Activated T-helper 2 cell treated with anti-CD3 and anti-CD28 coated beads, Interferon-gamma antibody, Interleukin-2, Interleukin-4, amounts not matched to agents 10 μg/mL and 5 μg/mL and 100 μg/mL, durations not matched to agents 14 hours and 24 hours and 36 hours (primary cell): ENCODE measurements at regions not wholly inside any gene's neighbourhood (a gene's known extent, or its start where the extent isn't known, plus 50 kb on each side); places are given as distances from the start of the nearest gene placed in this dataset.

Experiments used
- DNase-seq: peaks from one replicate; pipeline ENCODE4 v3.0.0; 2021; ENCODE audit warnings: low spot score
- H3K27ac Mint-ChIP-seq: one replicate; pipeline ENCODE4 v1.8.0; 2021; ENCODE audit warnings: mixed read lengths
- H3K27me3 Mint-ChIP-seq: one replicate; pipeline ENCODE4 v1.8.0; 2021; ENCODE audit warnings: low read depth, mixed read lengths
- H3K36me3 Mint-ChIP-seq: one replicate; pipeline ENCODE4 v1.8.0; 2021; ENCODE audit warnings: low read depth, mixed read lengths
- H3K4me1 Mint-ChIP-seq: one replicate; pipeline ENCODE4 v1.8.0; 2021; ENCODE audit warnings: low read depth, mixed read lengths
- H3K4me3 Mint-ChIP-seq: one replicate; pipeline ENCODE4 v1.8.0; 2021; ENCODE audit warnings: low read depth, mild to moderate bottlenecking, moderate library complexity, mixed read lengths
- H3K9me3 Mint-ChIP-seq: one replicate; pipeline ENCODE4 v1.8.0; 2021; ENCODE audit warnings: mixed read lengths
- intact Hi-C: fragments of 100-400 bp; cut with micrococcal nuclease; formaldehyde crosslinking; loops from one replicate; pipeline ENCODE4 v1.15.1; 2023

GRCh38 chr2:128750328-128751165 lies 431.9 kb upstream of the HS6ST1 start:
- intact Hi-C loops: no loop called here
- no peaks in the 10 kb centered on the region for H3K36me3 Mint-ChIP-seq
- no peak overlapping the region for H3K27ac Mint-ChIP-seq
- H3K4me3 Mint-ChIP-seq: no peak overlapping the region
- no peaks in the 10 kb centered on the region for H3K9me3 Mint-ChIP-seq
- H3K27me3 Mint-ChIP-seq: peaks cover 24% of the 10 kb centered on the region
- DNase-seq: no peak
- H3K4me1 Mint-ChIP-seq: peaks cover 16% of the 10 kb centered on the region

GRCh38 chr2:128751746-128752145 lies 433.1 kb upstream of the HS6ST1 start:
- no peaks in the 10 kb centered on the region for H3K36me3 Mint-ChIP-seq
- no peak overlapping the region for H3K4me3 Mint-ChIP-seq
- DNase-seq: no peak
- intact Hi-C loops: no loop called here
- H3K4me1 Mint-ChIP-seq: peaks cover 16% of the 10 kb centered on the region
- H3K9me3 Mint-ChIP-seq: no peaks in the 10 kb centered on the region
- no peak overlapping the region for H3K27ac Mint-ChIP-seq
- H3K27me3 Mint-ChIP-seq: peaks cover 27% of the 10 kb centered on the region

DNA sequence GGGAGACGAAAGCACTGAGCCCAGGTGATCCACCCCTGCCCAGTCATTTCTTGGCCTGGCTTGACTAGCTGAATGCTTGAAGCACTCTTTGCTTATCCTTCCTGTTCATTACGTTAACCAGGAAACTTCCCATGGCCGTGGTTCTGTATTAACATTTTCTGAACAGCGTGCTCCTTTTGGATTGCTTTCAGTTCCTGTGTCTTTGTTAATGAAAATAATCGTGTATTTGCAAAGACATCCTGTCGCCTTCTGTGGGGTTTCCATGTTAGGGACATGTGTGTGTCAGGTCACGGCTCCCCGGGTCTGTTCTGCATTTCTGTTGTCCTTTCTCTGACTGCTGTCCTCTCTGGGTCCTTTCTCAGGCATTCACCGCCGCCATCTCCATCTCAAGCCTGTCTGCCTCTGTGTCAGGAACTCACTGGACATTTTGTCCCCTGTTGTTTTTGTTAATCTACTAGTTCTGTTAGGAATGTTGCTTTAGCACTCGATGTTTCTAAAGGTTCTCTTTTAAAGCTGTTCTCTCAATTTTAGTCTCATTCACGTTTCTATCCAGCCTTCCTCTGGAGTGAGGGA lies 434.1 kb upstream of the HS6ST1 start:
- no peak for DNase-seq
- Mint-ChIP-seq H3K36me3 (no peaks in the 10 kb centered on the region), H3K27me3 (peaks cover 27% of the 10 kb centered on the region), H3K4me1 (peaks cover 16% of the 10 kb centered on the region), H3K9me3 (no peaks in the 10 kb centered on the region), H3K4me3 (no peak overlapping the region), H3K27ac (no peak overlapping the region)
- intact Hi-C loops: no loop called here

DNA sequence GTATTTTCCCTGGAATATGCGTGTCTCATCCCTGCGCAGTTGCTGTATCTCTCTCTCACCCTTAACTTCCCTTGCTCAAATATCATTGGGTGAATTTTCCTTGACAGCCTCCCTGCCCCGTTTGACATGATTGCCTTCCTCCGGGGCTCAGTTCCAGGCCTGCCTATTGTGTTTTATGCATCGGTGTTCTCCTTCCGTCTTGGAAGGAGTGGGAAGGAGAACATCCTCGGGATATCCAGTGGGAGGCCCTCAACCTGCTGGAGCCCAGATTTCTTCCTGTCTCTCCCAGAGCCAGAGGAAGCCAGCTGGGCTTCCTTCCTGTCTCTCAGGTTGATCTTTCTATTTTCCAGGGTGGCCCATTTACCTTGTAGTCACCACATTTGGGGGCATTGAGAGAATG lies 434.7 kb upstream of the HS6ST1 start:
- intact Hi-C loops: no loop called here
- Mint-ChIP-seq H3K4me1 (peaks cover 16% of the 10 kb centered on the region), H3K27me3 (peaks cover 24% of the 10 kb centered on the region), H3K9me3 (no peaks in the 10 kb centered on the region), H3K4me3 (no peak overlapping the region), H3K36me3 (no peaks in the 10 kb centered on the region), H3K27ac (no peak overlapping the region)
- no peak for DNase-seq

GRCh38 chr2:128753800-128754199 lies 435.1 kb upstream of the HS6ST1 start:
- Mint-ChIP-seq H3K4me3 (no peak overlapping the region), H3K27ac (no peak overlapping the region), H3K4me1 (peaks cover 16% of the 10 kb centered on the region), H3K36me3 (no peaks in the 10 kb centered on the region), H3K27me3 (peaks cover 24% of the 10 kb centered on the region), H3K9me3 (no peaks in the 10 kb centered on the region)
- intact Hi-C loops: loop anchor here (2.0 kb wide), 1 partner anchor 17 kb away; no protein-coding TSS in a partner anchor
- DNase-seq: no peak

GRCh38 chr2:128754246-128754724 lies 435.6 kb upstream of the HS6ST1 start:
- H3K4me1 Mint-ChIP-seq: peaks cover 16% of the 10 kb centered on the region
- peaks cover 24% of the 10 kb centered on the region for H3K27me3 Mint-ChIP-seq
- intact Hi-C loops: loop anchor here (2.0 kb wide), 1 partner anchor 17 kb away; no protein-coding TSS in a partner anchor
- peak; percentile 33 for DNase-seq
- no peaks in the 10 kb centered on the region for H3K36me3 Mint-ChIP-seq
- no peak overlapping the region for H3K27ac Mint-ChIP-seq
- H3K9me3 Mint-ChIP-seq: no peaks in the 10 kb centered on the region
- H3K4me3 Mint-ChIP-seq: no peak overlapping the region

DNA sequence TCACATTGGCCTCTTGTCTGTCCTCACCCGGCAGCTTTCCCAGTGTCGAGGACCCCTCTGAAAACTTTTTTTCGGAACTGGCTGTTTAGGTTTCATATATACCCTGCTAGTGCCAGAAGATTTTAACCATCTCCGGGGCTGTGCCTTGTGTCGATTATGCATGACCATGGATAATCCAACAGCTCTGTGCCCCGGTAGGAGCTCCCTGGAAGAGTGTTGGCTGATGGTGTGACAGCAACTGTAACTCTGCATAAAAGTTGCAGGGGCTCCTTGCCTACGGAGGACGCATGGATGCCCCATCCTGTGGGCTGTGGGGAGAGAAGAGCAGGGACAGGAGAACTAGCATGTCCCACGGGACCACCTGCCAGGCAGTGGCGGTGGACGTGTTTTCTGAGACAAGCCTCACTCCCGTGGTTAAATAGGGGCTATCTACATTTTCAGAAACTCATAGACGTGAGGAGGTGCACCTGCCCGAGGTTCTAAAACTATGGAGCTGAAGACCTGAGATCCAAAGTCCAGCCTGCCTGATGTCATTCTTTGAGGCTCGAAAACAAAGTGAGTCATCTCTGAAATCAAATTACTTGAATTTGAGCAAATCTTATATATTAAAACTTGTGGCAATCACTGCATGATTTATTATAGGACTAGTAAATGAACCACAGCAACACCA lies 437.2 kb upstream of the HS6ST1 start:
- Mint-ChIP-seq H3K36me3 (no peaks in the 10 kb centered on the region), H3K27me3 (peaks cover 24% of the 10 kb centered on the region), H3K9me3 (no peaks in the 10 kb centered on the region), H3K27ac (no peak overlapping the region), H3K4me3 (no peak overlapping the region), H3K4me1 (peaks cover 16% of the 10 kb centered on the region)
- intact Hi-C loops: loop anchor here (2.0 kb wide), 1 partner anchor 19 kb away; no protein-coding TSS in a partner anchor
- no peak for DNase-seq

- H3K27ac Mint-ChIP-seq: no peak overlapping the region
- DNase-seq: no peak
- intact Hi-C loops: no loop called here
- H3K9me3 Mint-ChIP-seq: no peaks in the 10 kb centered on the region
- no peak overlapping the region for H3K4me3 Mint-ChIP-seq
- H3K4me1 Mint-ChIP-seq: peaks cover 16% of the 10 kb centered on the region
- no peaks in the 10 kb centered on the region for H3K36me3 Mint-ChIP-seq
- peaks cover 24% of the 10 kb centered on the region for H3K27me3 Mint-ChIP-seq
Measured at GRCh38 chr2:128756365-128756717, 437.7 kb upstream of the HS6ST1 start.

DNA sequence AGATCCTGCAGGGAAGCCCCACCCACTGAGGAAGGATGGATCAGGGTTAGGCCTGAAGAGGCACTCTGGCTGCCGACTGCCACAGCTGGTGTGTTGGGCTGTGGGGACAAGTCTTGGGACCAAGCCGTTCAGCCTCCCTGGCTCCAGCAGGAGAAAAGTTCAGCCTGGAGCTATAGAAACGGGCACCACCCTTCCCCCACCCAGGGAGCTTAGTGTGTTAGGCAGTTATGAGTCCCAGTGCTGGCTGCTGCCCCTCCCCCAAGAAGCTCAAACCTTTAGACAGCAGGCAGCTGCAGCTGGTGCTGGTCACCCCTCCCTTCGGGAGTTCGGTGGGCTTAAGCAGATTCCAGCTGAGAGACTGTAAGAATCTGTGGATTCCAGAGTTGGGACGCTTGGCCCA lies 447.1 kb upstream of the HS6ST1 start:
- Mint-ChIP-seq H3K27me3 (peaks cover 5% of the 10 kb centered on the region), H3K36me3 (no peaks in the 10 kb centered on the region), H3K4me3 (no peak overlapping the region), H3K9me3 (peaks cover 15% of the 10 kb centered on the region), H3K27ac (no peak overlapping the region), H3K4me1 (no peaks in the 10 kb centered on the region)
- intact Hi-C loops: no loop called here
- no peak for DNase-seq

DNA sequence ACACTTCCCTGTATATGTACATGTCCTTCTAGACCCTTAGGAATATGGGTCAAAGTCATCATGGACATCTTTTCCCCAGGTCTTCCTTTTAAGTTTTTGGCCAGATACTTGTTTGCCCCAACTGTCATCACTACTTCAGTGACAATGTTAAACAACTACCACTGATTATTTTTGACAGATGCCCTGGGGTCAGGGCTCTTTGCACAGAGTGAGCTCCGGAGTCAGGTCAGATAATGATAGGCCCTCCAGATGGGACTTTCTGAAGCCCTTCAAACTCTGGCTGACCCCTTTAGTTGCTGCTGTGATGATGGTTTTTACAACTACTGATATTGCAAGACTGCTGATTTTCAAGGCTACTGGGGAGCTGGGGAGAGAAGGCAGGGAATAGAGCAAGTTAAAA lies 449.4 kb upstream of the HS6ST1 start:
- Mint-ChIP-seq H3K27me3 (peaks cover 5% of the 10 kb centered on the region), H3K4me1 (no peaks in the 10 kb centered on the region), H3K9me3 (peaks cover 10% of the 10 kb centered on the region), H3K36me3 (no peaks in the 10 kb centered on the region), H3K27ac (no peak overlapping the region), H3K4me3 (no peak overlapping the region)
- intact Hi-C loops: no loop called here
- no peak for DNase-seq

DNA sequence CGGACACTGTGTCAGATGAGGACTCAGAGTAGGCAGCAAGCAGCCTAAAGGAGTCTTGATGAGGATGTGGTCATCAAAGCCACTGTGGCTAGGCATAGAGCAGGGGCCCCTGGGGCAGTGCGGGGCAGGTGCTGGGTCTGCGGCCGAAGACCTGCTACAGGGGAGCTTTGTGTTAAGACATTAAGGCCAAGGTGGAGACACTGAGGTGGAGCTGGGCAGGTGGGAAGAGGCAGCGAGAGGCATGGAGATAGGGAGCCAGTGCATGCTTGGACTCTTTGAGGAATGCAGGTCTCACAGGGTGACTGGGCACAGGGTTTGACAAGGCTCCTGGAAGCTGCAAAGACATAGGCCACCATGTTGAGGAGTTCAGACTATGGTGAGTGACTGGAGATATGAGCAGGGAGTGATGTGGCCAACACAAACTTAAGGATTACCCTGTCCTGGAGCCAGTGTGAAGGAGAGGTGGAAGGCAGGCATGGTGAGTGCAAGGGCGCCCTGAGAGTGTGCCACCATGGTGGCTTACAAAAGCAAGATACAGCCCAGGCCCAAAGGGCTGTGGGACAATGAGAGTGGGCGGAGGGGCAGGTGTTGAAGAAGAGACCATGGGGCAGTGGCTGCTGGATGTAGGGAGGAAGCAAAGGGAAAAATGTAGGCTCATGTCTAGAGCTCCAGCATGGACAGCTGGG lies 450.9 kb upstream of the HS6ST1 start:
- no peak for DNase-seq
- no peak overlapping the region for H3K27ac Mint-ChIP-seq
- intact Hi-C loops: no loop called here
- H3K27me3 Mint-ChIP-seq: peaks cover 4% of the 10 kb centered on the region
- H3K9me3 Mint-ChIP-seq: no peaks in the 10 kb centered on the region
- no peak overlapping the region for H3K4me3 Mint-ChIP-seq
- no peaks in the 10 kb centered on the region for H3K4me1 Mint-ChIP-seq
- no peaks in the 10 kb centered on the region for H3K36me3 Mint-ChIP-seq

DNA sequence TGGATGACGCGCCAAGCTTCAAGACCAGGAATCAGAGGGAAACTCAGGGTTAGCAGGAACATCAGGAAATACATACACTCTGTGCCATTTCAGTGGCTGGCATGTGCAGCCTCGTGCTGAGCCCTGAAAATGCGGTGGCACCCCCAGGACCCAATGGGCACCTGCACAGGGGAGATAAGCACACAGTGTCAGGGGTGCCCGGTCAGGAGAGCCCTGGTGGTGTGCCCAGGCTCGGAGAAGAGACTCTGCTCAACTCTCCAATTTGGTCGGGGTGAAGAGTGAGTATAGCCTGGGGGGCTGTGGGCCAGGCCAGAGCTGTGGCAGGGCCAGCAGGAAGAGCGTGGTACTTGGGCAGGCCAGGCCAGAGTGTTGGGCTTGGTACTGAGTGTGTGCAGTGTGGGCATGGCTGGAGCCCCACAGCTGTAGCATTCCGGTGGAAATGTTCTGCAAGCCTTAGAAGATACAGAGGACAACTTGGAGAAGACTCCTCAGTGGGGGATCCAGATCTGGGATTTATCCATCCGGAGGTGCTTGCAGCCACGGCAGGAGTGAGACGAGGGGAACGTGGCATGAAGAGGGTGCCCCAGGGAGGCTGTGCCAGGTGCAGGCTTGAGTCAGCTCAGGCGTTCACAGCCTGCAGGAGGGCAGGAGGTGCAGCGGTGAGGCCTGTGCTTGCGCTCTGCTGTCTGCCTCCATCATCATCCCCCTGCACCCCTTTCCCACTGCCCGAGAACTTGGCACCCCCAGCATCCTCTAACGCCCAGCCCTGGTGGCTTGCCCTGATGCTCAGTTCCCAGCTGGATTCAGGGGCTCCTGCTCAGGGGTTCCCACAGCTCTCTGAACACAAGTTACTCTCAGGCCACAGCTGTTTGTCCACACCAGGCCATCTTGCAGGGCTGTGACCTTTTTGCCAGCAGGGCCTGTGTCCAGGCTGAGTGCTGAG lies 451.7 kb upstream of the HS6ST1 start:
- intact Hi-C loops: no loop called here
- Mint-ChIP-seq H3K27ac (no peak overlapping the region), H3K36me3 (no peaks in the 10 kb centered on the region), H3K4me3 (no peak overlapping the region), H3K27me3 (no peaks in the 10 kb centered on the region), H3K4me1 (no peaks in the 10 kb centered on the region), H3K9me3 (no peaks in the 10 kb centered on the region)
- no peak for DNase-seq
